ENCODE measurements at regions not wholly inside any gene's neighbourhood (a gene's known extent, or its start where the extent isn't known, plus 50 kb on each side); places are given as distances from the start of the nearest gene placed in this dataset.
A peak's percentile ranks its signal among the peaks of the same experiment; 100 is the strongest.

- intact Hi-C loops (cut with DNase I), result no loop called here
- DNase-seq, result no peak
These were observed 517.1 kb downstream of the RPS24 start for GRCh38 chr10:78550716-78551115.

- intact Hi-C loops (cut with DNase I), result no loop called here
- DNase-seq, result no peak
These were observed 517.4 kb upstream of the ZMIZ1 start for GRCh38 chr10:78551184-78552005.

DNA sequence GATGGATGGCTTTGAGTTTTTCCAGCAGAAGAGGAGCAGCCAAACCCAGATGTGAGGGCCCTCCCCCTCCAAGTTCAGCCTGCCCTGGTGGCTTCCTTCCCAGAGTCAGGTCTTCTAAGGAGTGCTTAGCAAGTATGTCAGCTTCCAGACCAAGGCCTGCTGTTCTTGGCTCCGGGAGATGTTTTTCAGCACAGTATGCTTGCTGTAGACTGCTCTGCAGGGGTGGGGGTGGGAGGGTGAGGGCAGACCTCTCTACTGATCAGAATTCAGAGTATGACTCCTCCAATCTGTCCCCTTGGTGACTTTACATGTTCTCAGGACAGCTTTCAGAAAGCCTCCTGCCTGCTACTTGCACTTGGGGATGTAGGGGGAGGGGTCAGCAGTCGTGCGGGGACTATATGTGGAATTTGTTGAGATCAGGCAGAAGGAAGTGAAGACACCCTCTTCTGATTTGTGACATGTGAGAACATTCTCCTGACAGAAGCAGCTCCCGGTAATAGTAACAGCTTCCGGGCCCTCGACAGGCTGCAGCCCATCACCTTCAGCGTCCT, 516.4 kb upstream of the ZMIZ1 start:
- intact Hi-C loops (cut with DNase I), result no loop called here

DNA sequence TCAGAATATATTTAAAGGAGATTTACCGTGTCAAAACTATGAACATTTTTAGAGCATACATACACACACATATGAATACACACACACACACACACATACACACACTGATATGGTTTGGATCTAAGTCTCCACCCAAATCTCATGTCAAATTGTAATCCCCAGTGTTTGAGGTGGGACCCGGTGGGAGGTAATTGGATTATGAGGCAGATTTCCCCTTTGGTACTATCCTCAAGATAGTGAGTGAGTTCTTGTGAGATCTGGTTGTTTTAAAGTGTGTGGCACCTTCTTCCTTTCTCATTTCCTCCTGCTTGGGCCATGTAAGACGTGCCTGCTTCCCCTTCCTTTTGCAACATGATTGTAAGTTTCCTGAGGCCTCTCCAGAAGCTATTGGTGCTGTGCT, 515.0 kb upstream of the ZMIZ1 start:
- DNase-seq, result no peak
- intact Hi-C loops (cut with DNase I), result no loop called here

More for the DNA sequence above, 516.4 kb upstream of the ZMIZ1 start:
- peak in 7 of 10 donors; percentile 25 to 90 (median 39) for DNase-seq

DNA sequence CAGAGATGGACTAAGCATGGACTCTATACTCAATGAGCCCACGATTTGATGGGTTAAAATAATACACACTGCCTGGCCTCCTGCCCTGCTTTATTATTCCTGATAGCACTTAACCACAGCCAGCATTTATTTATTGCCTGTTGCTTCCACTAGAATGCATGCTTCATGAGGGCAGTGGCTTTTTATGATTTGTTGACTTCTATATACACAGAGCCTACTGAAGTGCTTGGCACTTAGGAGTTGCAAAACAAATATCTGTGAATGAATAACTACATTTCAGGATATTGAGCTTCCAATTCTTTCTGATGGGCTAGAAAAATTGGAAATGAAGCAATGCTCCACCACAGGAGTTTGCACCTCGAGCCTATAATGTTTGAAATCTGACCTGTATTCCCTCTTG, 513.6 kb upstream of the ZMIZ1 start:
- DNase-seq, result no peak
- intact Hi-C loops (cut with DNase I), result no loop called here

GRCh38 chr10:78556705-78557432, 511.9 kb upstream of the ZMIZ1 start:
- DNase-seq, result no peak
- intact Hi-C loops (cut with DNase I), result no loop called here

DNA sequence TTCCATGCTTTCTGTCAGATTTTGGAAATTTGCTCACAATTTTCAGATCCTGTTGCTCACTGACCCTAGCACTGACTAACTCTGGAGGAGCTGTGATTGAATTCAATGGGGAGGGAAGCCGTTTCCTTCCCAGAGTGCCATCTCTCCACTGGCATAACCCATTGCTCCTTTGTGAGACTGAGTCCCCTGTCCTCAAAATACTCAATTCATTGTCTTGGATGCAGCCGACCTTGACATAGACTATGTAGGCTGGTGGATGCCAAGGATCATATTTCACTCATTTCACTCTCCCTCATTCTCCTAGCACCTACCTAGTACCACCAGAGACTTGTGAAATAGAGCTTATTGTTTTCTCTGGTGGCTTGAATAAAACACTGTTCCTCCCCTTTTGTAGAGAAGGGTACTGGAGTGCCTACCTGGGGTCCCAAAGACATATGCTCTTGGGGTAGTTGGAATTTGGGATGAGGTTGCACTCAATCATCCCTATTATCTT, 511.3 kb upstream of the ZMIZ1 start:
- no peak for DNase-seq

GRCh38 chr10:78559661-78560340, 509.0 kb upstream of the ZMIZ1 start:
- no peak for DNase-seq
- intact Hi-C loops (cut with DNase I), result no loop called here

More for the DNA sequence above, 511.3 kb upstream of the ZMIZ1 start:
- intact Hi-C loops (cut with DNase I), result no loop called here

- intact Hi-C loops (cut with DNase I), result no loop called here
These were observed 508.5 kb upstream of the ZMIZ1 start for GRCh38 chr10:78560341-78560688.

GRCh38 chr10:78563314-78563713, 505.5 kb upstream of the ZMIZ1 start:
- no peak for DNase-seq
- intact Hi-C loops (cut with DNase I), result no loop called here

More at GRCh38 chr10:78560341-78560688, 508.5 kb upstream of the ZMIZ1 start:
- no peak for DNase-seq

GRCh38 chr10:78565841-78566240, 502.9 kb upstream of the ZMIZ1 start:
- no peak for DNase-seq
- intact Hi-C loops (cut with DNase I), result no loop called here

DNA sequence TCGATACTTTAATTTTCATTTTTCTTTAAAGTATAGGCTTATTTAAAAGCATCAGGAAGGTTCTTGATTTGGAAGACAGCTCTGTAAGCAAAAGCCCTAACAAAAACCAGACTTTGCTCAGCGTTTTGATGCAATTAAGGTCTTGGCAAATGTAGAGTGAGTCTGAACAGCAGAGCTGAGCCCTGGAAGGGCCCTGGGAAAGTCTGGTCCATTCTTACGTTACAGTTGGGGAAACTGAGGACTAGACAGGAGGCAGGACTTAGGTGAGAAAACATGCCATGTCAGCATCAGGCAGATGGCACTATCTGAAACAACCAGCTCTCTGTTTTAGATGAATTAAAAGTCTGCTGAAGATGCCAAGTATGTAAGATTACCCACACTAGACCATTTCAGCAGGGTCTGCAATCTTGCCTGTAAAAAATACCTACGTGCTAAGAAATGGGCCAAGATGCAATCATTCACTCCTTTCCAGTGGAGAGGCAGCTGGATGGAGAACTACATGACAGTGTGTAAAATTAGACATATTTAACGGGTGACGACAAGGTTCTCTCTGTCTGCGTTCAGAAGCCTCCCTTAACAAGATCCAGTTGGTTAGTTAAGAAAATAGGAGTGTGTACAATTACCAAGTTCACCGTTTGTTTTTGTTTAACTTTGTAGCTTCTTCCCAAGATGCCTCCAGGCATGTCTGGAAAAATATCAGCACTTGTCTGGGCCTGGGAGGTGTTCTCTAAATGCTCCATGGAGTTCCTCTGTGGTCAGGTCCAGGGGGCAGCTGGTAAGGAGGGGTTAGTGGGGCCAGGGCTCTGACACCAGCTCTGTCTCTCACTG, 502.3 kb upstream of the ZMIZ1 start:
- no peak for DNase-seq
- intact Hi-C loops (cut with DNase I), result no loop called here

DNA sequence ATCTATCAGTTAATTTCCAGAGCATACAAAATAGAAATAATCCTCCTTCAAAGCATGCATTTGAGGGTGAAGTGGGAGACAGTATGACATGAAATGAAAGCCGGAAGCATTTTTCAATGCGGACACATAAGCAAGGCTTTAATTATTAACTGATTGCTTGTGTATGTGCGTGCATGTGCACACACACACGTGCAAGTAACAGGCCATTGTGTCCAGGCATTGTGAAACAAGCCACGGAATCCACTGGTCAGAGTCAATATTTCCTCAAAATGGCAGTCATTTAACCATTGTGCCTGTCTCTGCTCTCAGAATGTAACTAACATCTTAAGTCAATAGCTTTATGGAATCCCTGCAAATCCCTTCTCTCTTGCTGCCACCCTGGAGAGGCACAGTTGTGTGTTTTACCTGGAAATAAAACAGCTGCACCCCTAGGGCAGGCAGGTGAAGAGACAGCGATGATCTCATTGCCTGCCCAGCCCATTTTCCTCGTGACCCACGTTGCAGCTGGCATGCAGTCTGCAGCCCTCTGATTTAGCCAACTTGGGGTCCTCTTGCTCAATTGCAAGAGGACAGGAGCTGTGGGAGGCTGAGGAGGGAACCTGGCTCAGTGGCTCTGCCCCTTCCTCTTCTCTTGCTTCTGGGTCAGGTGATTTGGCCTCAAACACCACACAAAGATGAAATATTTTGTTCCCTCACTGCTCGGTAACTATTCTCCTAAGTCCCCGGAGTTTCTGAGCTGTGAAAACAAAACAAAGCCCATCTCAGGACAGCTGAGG, 500.9 kb upstream of the ZMIZ1 start:
- intact Hi-C loops (cut with DNase I), result no loop called here
- DNase-seq, result no peak

- intact Hi-C loops (cut with DNase I), result no loop called here
- DNase-seq, result no peak
These were observed 500.1 kb upstream of the ZMIZ1 start for GRCh38 chr10:78568620-78569019.

DNA sequence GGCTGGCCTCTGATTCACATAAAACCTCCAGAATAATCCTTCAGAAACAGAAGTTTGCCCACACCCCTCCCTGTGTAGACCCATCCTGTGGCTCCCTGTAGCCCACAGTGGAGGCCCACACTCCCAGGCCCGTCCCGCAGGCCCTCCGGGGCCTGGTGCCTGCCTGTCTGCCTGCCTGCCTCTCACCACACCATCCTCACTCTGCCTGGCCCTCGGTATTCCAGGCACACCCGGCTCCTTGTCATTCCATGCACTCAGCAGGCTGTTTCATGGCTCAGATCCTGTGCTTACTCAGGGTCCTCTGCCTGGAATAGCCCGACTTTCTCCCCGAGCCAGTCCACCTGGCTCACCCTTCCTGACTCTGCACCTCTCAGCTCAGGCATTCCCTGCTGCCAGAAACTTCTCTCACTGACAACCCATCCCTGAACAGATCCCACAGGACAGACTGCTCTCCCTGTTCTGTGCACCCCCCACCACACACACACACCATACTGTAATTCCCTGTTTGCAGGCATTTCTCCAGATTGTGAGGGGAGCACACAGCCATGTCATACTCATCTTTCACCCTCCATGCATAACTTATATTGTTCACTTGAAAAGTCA, 498.0 kb upstream of the ZMIZ1 start:
- DNase-seq, result peak in 4 of 10 donors; percentile 38 to 88 (median 66)
- intact Hi-C loops (cut with DNase I), result no loop called here

DNA sequence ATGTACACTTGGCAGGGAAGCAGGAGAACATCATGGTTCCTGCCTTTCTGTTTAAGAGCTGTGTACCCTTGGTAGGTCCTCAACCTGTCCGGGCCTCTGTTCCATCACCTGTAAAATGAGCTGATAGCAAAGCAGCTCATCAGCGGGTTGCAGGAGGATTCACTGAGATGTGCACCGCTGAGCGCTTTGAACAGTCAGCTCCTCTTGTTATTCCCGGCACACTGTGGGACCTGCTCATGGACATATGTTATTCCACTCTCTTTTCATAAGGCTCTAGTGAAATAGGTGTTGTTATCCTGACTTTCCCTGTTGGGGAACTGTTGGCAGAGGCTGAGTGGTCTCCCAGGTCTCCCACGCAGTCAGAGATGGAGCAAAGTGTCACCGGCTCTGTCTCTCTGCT, 497.5 kb upstream of the ZMIZ1 start:
- no peak for DNase-seq
- intact Hi-C loops (cut with DNase I), result no loop called here

DNA sequence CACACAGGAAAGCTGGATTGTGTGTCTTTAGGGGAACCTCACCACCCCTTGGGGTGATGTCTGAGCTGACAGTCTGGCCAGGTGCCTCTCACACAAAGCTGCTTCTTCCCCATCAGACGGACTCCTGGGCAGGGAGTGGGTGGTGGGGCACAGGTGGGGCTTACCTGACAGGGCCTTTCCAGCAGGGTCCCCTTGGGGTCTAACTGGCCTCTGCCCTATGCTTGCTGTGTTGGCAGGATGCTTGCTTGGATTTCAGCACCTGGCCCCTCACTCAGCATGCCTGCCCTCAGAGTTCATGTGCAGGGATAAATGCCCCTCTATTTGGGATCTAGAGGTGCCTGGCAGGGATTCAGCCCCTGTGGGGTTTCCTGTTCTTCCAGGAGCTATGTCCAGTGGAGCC, 496.9 kb upstream of the ZMIZ1 start:
- no peak for DNase-seq
- intact Hi-C loops (cut with DNase I), result no loop called here

GRCh38 chr10:78572565-78572964, 496.2 kb upstream of the ZMIZ1 start:
- intact Hi-C loops (cut with DNase I), result no loop called here
- no peak for DNase-seq

GRCh38 chr10:78574547-78574946, 494.2 kb upstream of the ZMIZ1 start:
- no peak for DNase-seq
- intact Hi-C loops (cut with DNase I), result no loop called here
